HG03432 (cell line): ENCODE measurements at regions not wholly inside any gene's neighbourhood (a gene's known extent, or its start where the extent isn't known, plus 50 kb on each side); places are given as distances from the start of the nearest gene placed in this dataset.
A peak's percentile ranks its signal among the peaks of the same experiment; 100 is the strongest.
"Not testable (repeated sequence)": the region's sequence is repeated elsewhere in the genome, so short reads cannot be mapped to it uniquely, and the experiment has no call there.

ENCODE experiments used
- ATAC-seq: cut with Tn5 transposase; IDR thresholded peaks from one replicate; pipeline ENCODE4 v1.9.1; 2021; ENCODE audit warnings: mild to moderate bottlenecking, moderate library complexity; ENCODE audit not compliant: unreplicated experiment

GRCh38 chr2:36302911-36303310 is 52.7 kb upstream of the CRIM1 start:
- ATAC-seq, result no peak

- no peak for ATAC-seq
Measured at GRCh38 chr2:36301843-36302242, 53.7 kb upstream of the CRIM1 start.

GRCh38 chr2:36300697-36301096 is 54.9 kb upstream of the CRIM1 start:
- no peak for ATAC-seq

- no peak for ATAC-seq
Measured at GRCh38 chr2:36296798-36297197, 58.8 kb upstream of the CRIM1 start.

- peak; percentile 48 for ATAC-seq
Measured at GRCh38 chr2:36294316-36294721, 61.3 kb upstream of the CRIM1 start.

GRCh38 chr2:36290306-36290856 is 65.2 kb upstream of the CRIM1 start:
- no peak for ATAC-seq

GRCh38 chr2:36289731-36290130 is 65.8 kb upstream of the CRIM1 start:
- ATAC-seq, result no peak

- ATAC-seq, result peak; percentile 59
Measured at GRCh38 chr2:36287363-36288275, 68.0 kb upstream of the CRIM1 start.

GRCh38 chr2:36279506-36279905 is 76.1 kb upstream of the CRIM1 start:
- ATAC-seq, result not testable (repeated sequence)

- ATAC-seq, result no peak
Measured at GRCh38 chr2:36277881-36278523, 77.6 kb upstream of the CRIM1 start.

GRCh38 chr2:36277146-36277808 is 78.3 kb upstream of the CRIM1 start:
- peak; percentile 87 for ATAC-seq

- no peak for ATAC-seq
Measured at GRCh38 chr2:36271266-36271665, 84.3 kb upstream of the CRIM1 start.

- no peak for ATAC-seq
Measured at GRCh38 chr2:36270758-36271157, 84.8 kb upstream of the CRIM1 start.

- no peak for ATAC-seq
Measured at GRCh38 chr2:36267194-36267593, 88.4 kb upstream of the CRIM1 start.

GRCh38 chr2:36266536-36267121 is 88.9 kb upstream of the CRIM1 start:
- ATAC-seq, result no peak

- no peak for ATAC-seq
Measured at GRCh38 chr2:36262581-36262980, 93.0 kb upstream of the CRIM1 start.

GRCh38 chr2:36255863-36256262 is 99.7 kb upstream of the CRIM1 start:
- ATAC-seq, result no peak

GRCh38 chr2:36253086-36253485 is 102.5 kb upstream of the CRIM1 start:
- no peak for ATAC-seq

GRCh38 chr2:36246320-36246990 is 109.1 kb upstream of the CRIM1 start:
- ATAC-seq, result peak; percentile 91

GRCh38 chr2:36245651-36246050 is 109.9 kb upstream of the CRIM1 start:
- no peak for ATAC-seq
